Transverse colon (tissue), 4 donors: ENCODE measurements at regions not wholly inside any gene's neighbourhood (a gene's known extent, or its start where the extent isn't known, plus 50 kb on each side); places are given as distances from the start of the nearest gene placed in this dataset.

Source experiments
- DNase-seq: peaks from one replicate; pipeline ENCODE4 v3.0.0-alpha.2; 2019
- H3K27ac ChIP-seq, 4 donors: fragments of 200-600 bp; sonication (generic); 2 replicates each; pipeline ENCODE4 v1.5.1; 2016 to 2018; ENCODE audit warnings: inconsistent platforms in 4 of 4
- H3K27me3 ChIP-seq: fragments of 200-600 bp; sonication (generic); 2 replicates; pipeline ENCODE4 v1.5.1; 2017; ENCODE audit warnings: inconsistent platforms
- H3K36me3 ChIP-seq, 4 donors: fragments of 200-600 bp; sonication (generic); 2 replicates each; pipeline ENCODE4 v1.5.1; 2017 to 2019; ENCODE audit warnings: inconsistent platforms in 4 of 4
- H3K4me1 ChIP-seq, 4 donors: fragments of 200-600 bp; sonication (generic); 2 replicates each; pipeline ENCODE4 v1.5.1; 2017 to 2020; ENCODE audit warnings: inconsistent platforms in 4 of 4
- H3K4me3 ChIP-seq, 4 donors: fragments of 200-600 bp; sonication (generic); 1 replicate in 1 of 4; 2 replicates in 3 of 4; pipeline versions ENCODE4 v1.5.1 to v1.6.1; 2017 to 2019; ENCODE audit warnings: inconsistent platforms in 4 of 4
- H3K9me3 ChIP-seq, 2 donors: fragments of 200-600 bp; sonication (generic); 2 replicates each; pipeline ENCODE4 v1.5.1; 2017 to 2019; ENCODE audit warnings: inconsistent platforms in 2 of 2
- EP300 ChIP-seq: sonication (generic); formaldehyde crosslinking; IDR thresholded peaks from one replicate; pipeline ENCODE4 v1.6.1; 2017; ENCODE audit warnings: antibody characterized with exemption, low read depth
- POLR2A ChIP-seq: fragments of 450-650 bp; IDR thresholded peaks from one replicate; pipeline ENCODE4 v1.6.1; 2016; ENCODE audit warnings: antibody characterized with exemption, mild to moderate bottlenecking, moderate library complexity
- POLR2AphosphoS5 ChIP-seq, 3 donors: sonication (generic); formaldehyde crosslinking; IDR thresholded peaks; one replicate each; pipeline ENCODE4 v1.6.1; 2016; ENCODE audit warnings: antibody characterized with exemption in 3 of 3
- WGBS, 2 donors: methylation state at CpG; one replicate each; pipeline ENCODE4 v1.1.5; 2018; ENCODE audit warnings: low coverage in 1 of 2; 5-methylcytosine and 5-hydroxymethylcytosine counted together
- in situ Hi-C, 4 donors: fragments of 200-750 bp; cut with MboI; loops; one replicate each; pipeline versions ENCODE4 v1.15.0 to v1.15.1; 2017; ENCODE audit warnings: low sequenced_read_pairs in 3 of 4, low pct_ligation_motif_present in 1 of 4, low pct_unique_long_range_greater_than_20kb in 1 of 4
- intact Hi-C: fragments of 100-400 bp; cut with DNase I; formaldehyde crosslinking; loops from one replicate; pipeline ENCODE4 v1.15.1; 2023; ENCODE audit warnings: low total_unique reads
- TF ChIP-seq, protein P1 (sequence below), 5 experiments: fragments of 200-600 bp in 3 of 5; fragments of 450-650 bp in 2 of 5; sonication (generic) in 3 of 5; IDR thresholded peaks; 1 replicate in 2 of 5; 2 replicates in 3 of 5; pipeline ENCODE4 v1.5.1; 2016 to 2017; ENCODE audit warnings: antibody characterized with exemption in 5 of 5, inconsistent platforms in 3 of 5, mild to moderate bottlenecking in 2 of 5, moderate library complexity in 1 of 5

DNA sequence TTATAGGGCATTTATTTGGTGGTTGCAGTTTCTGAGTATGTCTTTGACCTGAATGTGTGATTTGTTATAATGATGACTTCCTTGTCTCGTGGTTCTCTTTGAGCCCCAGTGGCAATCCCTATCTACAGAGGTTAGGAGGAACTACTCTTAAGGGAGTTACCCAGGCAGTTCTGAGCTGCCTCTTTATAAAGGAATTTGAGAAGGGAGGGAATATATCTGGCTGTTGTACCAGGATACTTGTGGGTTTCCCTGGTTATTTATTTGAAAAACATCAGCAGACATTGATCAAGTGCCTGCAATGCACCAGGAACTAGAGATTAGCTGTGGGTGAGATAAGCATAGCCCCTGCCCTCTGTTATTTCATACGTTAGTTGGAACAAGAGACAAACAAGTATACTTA lies 243.5 kb upstream of the ARHGAP20 start:
- intact Hi-C loops: no loop called here
- no peaks in the 10 kb centered on the region for H3K36me3 ChIP-seq
- no peak overlapping the region for H3K4me3 ChIP-seq
- TF ChIP-seq POLR2AphosphoS5 (IDR thresholded peaks at IDR 0.05) (no peak), POLR2A (no peak), EP300 (no peak)
- TF ChIP-seq, protein P1, sequence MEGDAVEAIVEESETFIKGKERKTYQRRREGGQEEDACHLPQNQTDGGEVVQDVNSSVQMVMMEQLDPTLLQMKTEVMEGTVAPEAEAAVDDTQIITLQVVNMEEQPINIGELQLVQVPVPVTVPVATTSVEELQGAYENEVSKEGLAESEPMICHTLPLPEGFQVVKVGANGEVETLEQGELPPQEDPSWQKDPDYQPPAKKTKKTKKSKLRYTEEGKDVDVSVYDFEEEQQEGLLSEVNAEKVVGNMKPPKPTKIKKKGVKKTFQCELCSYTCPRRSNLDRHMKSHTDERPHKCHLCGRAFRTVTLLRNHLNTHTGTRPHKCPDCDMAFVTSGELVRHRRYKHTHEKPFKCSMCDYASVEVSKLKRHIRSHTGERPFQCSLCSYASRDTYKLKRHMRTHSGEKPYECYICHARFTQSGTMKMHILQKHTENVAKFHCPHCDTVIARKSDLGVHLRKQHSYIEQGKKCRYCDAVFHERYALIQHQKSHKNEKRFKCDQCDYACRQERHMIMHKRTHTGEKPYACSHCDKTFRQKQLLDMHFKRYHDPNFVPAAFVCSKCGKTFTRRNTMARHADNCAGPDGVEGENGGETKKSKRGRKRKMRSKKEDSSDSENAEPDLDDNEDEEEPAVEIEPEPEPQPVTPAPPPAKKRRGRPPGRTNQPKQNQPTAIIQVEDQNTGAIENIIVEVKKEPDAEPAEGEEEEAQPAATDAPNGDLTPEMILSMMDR (IDR thresholded peaks at IDR 0.05): no peak
- no peaks in the 10 kb centered on the region for H3K27me3 ChIP-seq
- H3K9me3 ChIP-seq: no peaks in the 10 kb centered on the region
- no peak for DNase-seq
- H3K4me1 ChIP-seq: no peaks in the 10 kb centered on the region
- H3K27ac ChIP-seq: no peak overlapping the region
- WGBS, 2 donors: 50 to 52% methylated on average over 2 of the region's 2 CpGs
- in situ Hi-C loops: no loop called here

DNA sequence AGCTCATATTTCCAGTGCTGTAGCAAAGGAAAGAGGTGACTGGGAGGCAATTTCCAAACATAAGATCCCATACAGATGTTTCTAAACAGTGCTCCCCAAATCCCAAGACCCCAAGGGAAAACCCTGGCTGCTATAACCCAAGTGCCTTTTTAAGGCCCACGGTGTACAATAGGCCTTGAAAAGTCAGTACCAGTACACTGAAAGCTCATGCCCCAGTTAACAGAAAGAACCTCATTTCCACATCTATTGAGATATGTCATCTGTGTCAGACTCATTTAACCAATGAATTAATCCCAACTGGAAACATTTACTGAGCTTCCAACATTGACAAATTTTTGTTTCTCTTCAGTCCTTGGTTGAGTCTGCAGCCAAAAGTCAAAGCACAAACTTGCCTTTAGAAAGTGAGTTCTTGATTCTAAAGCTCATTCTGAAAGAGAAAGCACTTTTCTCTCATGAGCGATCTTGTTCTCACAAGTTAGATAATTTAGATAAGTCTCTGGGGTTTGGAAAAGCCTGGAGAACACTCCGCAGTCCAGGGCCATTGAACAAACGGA lies 239.8 kb upstream of the ARHGAP20 start:
- H3K9me3 ChIP-seq: no peaks in the 10 kb centered on the region
- in situ Hi-C loops: no loop called here
- no peaks in the 10 kb centered on the region for H3K4me1 ChIP-seq
- DNase-seq: no peak
- no peak overlapping the region for H3K4me3 ChIP-seq
- no peak for TF ChIP-seq POLR2A
- TF ChIP-seq, protein P1 (IDR thresholded peaks at IDR 0.05): no peak
- no peak for TF ChIP-seq POLR2AphosphoS5 (IDR thresholded peaks at IDR 0.05)
- TF ChIP-seq EP300: no peak
- H3K27me3 ChIP-seq: no peaks in the 10 kb centered on the region
- H3K27ac ChIP-seq: peak overlapping the region in 3 of 4 donors; percentile 13 to 43 (median 22)
- intact Hi-C loops: no loop called here
- 74 to 87% methylated on average over 4 of the region's 4 CpGs for WGBS, 2 donors
- H3K36me3 ChIP-seq: no peaks in the 10 kb centered on the region

DNA sequence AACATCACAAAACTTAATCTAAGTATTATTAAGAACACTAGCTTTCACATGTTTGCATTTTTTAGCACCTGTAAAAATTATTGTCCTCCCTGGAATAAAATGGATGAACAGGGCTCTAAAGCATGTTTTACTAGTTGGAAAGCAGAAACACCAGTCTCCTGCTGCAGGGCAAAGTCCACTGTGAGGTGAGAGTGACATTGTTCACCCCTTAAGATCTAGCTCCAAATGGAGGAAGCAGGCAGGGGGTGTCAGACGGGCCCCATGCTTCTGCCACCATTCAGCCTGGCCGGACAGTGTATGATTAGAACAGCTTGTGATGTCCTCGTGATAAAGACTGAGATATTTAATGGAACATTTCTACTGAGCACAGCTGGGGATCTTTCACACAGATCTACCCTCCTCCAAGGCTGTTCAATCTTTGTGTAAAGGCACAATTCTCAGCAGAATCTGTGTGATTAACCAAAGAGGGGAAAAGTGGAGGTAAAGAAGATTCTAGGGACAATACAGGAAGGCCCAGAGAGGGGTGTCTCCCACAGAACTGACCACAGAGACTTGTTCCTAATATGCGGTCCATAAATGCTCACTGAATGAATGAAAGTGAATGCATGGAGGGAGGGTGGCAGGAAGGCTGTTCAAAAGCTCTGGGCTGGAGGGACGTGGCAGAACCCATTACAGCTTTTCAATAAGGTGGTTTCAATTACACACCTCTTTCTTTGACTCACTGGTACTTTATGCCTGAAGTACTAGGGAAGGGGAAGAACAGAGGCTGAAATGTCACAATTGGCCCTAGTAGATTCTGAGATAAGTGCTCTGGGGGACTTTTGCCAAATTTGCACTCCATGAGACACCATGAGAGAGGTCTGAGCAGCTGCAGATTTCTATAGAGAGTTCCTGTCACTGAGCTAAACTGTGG lies 239.1 kb upstream of the ARHGAP20 start:
- Histone ChIP-seq H3K4me1 (no peaks in the 10 kb centered on the region), H3K9me3 (no peaks in the 10 kb centered on the region), H3K36me3 (no peaks in the 10 kb centered on the region), H3K27ac (peak overlapping the region in 2 of 4 donors; percentile 13 to 22), H3K4me3 (no peak overlapping the region), H3K27me3 (no peaks in the 10 kb centered on the region)
- WGBS, 2 donors: 17 to 63% methylated on average over 1 to 5 of the region's 5 CpGs
- in situ Hi-C loops: no loop called here
- DNase-seq: no peak
- intact Hi-C loops: no loop called here
- TF ChIP-seq, protein P1 (IDR thresholded peaks at IDR 0.05): no peak

DNA sequence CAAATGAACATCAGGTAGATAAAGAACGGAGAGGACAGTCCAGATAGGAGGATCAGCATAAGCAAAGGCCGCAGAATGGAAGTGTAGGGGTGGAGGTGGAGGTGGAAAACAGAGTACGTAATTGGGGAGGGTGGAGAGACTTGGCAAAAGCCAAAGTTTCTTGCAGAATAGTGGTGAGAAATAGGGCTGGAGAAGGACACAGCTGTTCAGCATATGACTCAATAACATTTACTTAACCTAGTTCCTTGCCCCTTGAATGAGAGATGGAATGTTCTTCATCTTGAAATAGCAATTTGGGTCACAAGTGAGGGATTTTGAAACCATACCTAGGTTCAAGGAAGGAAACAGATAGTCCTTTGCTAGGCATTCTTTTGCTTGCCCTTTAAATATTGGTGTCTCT lies 235.9 kb upstream of the ARHGAP20 start:
- Histone ChIP-seq H3K27me3 (no peaks in the 10 kb centered on the region), H3K9me3 (no peaks in the 10 kb centered on the region), H3K36me3 (no peaks in the 10 kb centered on the region), H3K27ac (no peak overlapping the region), H3K4me1 (no peaks in the 10 kb centered on the region), H3K4me3 (no peak overlapping the region)
- no peak for DNase-seq
- WGBS, 2 donors: 81 to 89% methylated on average over 3 of the region's 3 CpGs
- in situ Hi-C loops (no loop called here), intact Hi-C loops (no loop called here)
- TF ChIP-seq, protein P1 (IDR thresholded peaks at IDR 0.05): no peak
- peak in 1 of 3 donors; percentile 29 for TF ChIP-seq POLR2AphosphoS5 (IDR thresholded peaks at IDR 0.05)
- no peak for TF ChIP-seq EP300
- TF ChIP-seq POLR2A: no peak
